ENCODE measurements at regions not wholly inside any gene's neighbourhood (a gene's known extent, or its start where the extent isn't known, plus 50 kb on each side); places are given as distances from the start of the nearest gene placed in this dataset.

- 92 to 94% (median 93%) methylated on average over 2 of the region's 2 CpGs for whole genome bisulfite sequencing, 3 donors
- Histone ChIP-seq H3K27me3 (no peaks in the 10 kb centered on the region), H3K27ac (no peak overlapping the region), H3K36me3 (no peaks in the 10 kb centered on the region), H3K4me3 (no peak overlapping the region), H3K9me3 (no peaks in the 10 kb centered on the region), H3K4me1 (ENCODE audit: insufficient read depth) (peaks cover 2% of the 10 kb centered on the region)
- intact Hi-C loops (cut with DNase I): no loop called here
- DNase-seq: no peak
- no peak for TF ChIP-seq POLR2A (IDR thresholded peaks at IDR 0.05)
- no peak for TF ChIP-seq EP300 (IDR thresholded peaks at IDR 0.05)
- TF ChIP-seq CTCF (IDR thresholded peaks at IDR 0.05): no peak
Observed at GRCh38 chr7:25653384-25653783, 425.1 kb upstream of the NPVF start.

GRCh38 chr7:25656071-25656470 is 427.8 kb upstream of the NPVF start:
- intact Hi-C loops (cut with DNase I): no loop called here
- no peak for DNase-seq
- Histone ChIP-seq H3K27ac (no peak overlapping the region), H3K36me3 (no peaks in the 10 kb centered on the region), H3K27me3 (no peaks in the 10 kb centered on the region), H3K4me1 (ENCODE audit: insufficient read depth) (peaks cover 2% of the 10 kb centered on the region), H3K9me3 (no peaks in the 10 kb centered on the region), H3K4me3 (no peak overlapping the region)
- 62 to 78% (median 67%) methylated on average over 1 of the region's 1 CpG for WGBS, 3 donors
- no peak for TF ChIP-seq EP300 (IDR thresholded peaks at IDR 0.05)
- no peak for TF ChIP-seq CTCF (IDR thresholded peaks at IDR 0.05)
- no peak for TF ChIP-seq POLR2A (IDR thresholded peaks at IDR 0.05)

- H3K27ac ChIP-seq: no peak overlapping the region
- intact Hi-C loops (cut with DNase I): no loop called here
- DNase-seq: peak in 1 of 5 donors; percentile 26
- H3K9me3 ChIP-seq: no peaks in the 10 kb centered on the region
- WGBS, 3 donors: 2 to 5% (median 2%) methylated on average over 3 of the region's 3 CpGs
- H3K36me3 ChIP-seq: no peaks in the 10 kb centered on the region
- H3K4me1 ChIP-seq (ENCODE audit: insufficient read depth): peaks cover 2% of the 10 kb centered on the region
- TF ChIP-seq EP300 (IDR thresholded peaks at IDR 0.05): no peak
- TF ChIP-seq CTCF (IDR thresholded peaks at IDR 0.05): no peak
- no peak for TF ChIP-seq POLR2A (IDR thresholded peaks at IDR 0.05)
- no peak overlapping the region for H3K4me3 ChIP-seq
- H3K27me3 ChIP-seq: no peaks in the 10 kb centered on the region
Observed at GRCh38 chr7:25656581-25657026, 428.3 kb upstream of the NPVF start.

GRCh38 chr7:25658375-25658774 is 430.1 kb upstream of the NPVF start:
- intact Hi-C loops (cut with DNase I): no loop called here
- Histone ChIP-seq H3K4me1 (ENCODE audit: insufficient read depth) (peaks cover 8% of the 10 kb centered on the region), H3K4me3 (no peak overlapping the region), H3K27ac (no peak overlapping the region), H3K36me3 (no peaks in the 10 kb centered on the region), H3K27me3 (no peaks in the 10 kb centered on the region), H3K9me3 (no peaks in the 10 kb centered on the region)
- TF ChIP-seq CTCF (IDR thresholded peaks at IDR 0.05): no peak
- TF ChIP-seq EP300 (IDR thresholded peaks at IDR 0.05): no peak
- no peak for TF ChIP-seq POLR2A (IDR thresholded peaks at IDR 0.05)
- no peak for DNase-seq
